GM21723 (cell line): ENCODE measurements at regions not wholly inside any gene's neighbourhood (a gene's known extent, or its start where the extent isn't known, plus 50 kb on each side); places are given as distances from the start of the nearest gene placed in this dataset.

Source experiments
- ATAC-seq: cut with Tn5 transposase; IDR thresholded peaks from one replicate; pipeline ENCODE4 v1.9.1; 2021; ENCODE audit warnings: mild to moderate bottlenecking, moderate library complexity; ENCODE audit not compliant: unreplicated experiment

DNA sequence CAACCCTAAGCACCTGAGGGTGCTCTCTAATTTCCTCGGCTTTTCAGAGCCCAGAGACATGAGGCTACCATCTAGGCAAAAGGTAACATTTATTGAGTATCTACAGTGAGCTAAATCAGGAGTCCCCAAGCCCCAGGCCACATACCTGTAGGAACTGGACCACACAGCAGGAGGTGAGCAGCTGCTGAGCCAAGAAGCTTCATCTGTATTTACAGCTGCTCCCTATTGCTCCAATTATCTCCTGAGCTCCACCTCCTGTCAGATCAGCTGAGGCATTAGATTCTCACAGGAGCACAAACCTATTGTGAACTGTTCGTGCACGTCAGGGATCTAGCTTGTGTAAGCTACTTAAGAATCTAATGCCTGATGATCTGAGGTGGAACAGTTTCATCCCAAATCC, 70.2 kb downstream of the RND3 start:
- ATAC-seq: no peak

DNA sequence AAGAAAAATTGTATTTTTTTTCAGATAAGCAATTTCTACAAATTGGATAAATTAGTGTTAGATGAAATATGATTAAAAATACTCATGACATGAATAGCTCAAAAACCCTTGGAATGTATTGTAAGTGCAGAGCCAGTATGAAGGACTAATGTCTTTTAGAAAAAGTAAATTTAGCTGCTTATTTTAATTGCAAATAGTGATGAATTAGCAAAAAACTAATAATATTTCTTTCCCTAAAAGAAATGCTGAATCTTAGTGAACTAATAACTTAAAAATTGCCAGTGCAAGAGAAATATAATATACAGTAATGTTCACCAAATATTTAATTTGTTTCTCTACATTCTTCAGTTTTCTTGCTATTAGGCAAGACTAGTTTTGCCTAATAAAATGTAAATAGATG, 72.4 kb downstream of the RND3 start:
- no peak for ATAC-seq

DNA sequence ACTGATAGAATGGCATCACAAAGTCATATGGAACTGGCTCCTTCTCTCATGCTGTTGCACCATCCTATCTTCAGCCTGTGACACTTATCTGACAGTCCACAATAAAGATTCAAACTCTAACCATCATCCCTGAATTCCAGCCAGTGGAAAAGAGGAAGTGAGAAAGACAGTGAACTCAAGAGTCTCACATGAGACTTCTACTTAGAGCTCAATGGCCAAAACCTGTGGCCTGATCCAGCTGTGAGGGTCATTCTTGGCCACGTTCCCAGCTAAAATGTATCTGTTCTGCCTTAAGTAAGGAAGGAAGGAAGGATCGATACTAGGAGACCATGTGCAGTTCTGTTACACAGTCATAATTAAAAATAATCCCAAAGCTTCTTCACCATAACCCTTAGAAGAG, 73.6 kb downstream of the RND3 start:
- no peak for ATAC-seq

DNA sequence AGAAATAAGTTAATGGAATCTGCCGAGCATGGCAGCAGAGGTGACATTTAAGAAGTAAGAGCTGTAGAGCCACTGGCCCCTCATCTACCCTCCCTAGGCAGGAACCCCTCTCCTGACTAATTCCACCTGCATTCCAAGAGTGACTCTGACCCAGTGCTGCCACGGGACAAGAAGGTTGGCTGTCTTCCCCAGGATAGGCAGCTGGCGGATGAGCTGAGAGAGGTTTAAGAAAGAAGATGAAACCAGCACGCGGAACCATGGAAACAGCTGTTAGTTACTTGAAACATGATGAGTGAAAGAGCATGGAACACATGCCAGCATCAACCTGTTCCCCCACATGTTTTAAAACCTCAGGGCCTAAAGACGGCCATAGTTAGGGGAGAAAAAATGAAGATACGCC, 74.1 kb downstream of the RND3 start:
- ATAC-seq: no peak

DNA sequence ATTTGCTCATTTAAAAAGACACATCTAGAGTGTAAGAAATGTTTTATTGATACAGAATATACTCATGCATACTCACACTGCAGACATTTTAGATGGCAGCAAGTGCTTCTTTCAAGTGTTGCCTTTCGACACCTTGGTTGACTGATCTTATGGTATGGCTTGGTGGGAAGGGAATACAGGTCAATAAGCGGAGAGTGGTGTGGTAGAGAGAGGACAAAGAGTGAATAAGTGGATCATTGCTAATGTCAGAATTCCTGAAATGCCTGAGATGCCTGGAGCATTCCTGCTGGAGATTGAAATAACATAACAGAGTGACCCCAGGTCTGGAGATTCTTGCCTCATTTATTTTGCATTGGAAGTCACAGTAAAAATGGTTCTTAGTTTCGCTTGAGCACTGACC, 76.7 kb downstream of the RND3 start:
- no peak for ATAC-seq

DNA sequence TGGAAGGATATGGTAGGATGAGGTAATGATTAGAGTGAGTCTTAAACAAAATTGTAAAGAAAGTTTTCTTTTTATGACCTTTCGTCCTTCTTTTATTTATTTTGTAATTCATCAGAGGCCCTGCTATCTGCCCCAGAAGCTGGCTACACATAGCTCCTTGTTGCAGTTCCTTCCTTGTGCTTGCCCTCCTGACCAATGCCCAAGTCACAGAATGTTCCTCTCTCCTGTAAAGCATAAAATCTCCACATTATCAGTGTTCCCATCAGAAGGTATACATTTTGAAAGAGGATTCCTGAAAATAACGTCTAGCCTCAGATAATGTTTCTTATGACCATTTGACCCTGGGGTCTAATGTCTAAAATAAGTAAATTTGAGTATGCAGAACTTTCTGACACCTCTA, 78.3 kb downstream of the RND3 start:
- ATAC-seq: no peak

DNA sequence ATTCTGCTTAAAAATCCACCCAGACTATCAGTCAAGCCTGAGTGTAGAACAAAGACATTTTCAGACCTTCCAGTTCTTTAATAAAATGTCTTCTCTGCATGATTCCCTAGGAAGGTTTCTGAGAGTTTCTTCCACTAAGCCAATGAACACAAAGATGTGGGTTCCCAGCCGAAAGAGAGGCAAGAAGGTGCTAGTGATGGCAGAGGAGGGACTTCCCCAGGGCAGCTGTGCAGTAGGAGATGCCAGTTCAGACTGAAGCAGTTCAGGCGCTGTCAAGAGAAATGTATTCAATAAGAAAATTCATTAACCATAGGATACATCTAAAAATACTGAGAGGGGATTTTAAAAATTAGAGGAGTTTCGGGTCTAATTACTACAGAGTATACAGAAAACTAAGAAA, 83.3 kb downstream of the RND3 start:
- no peak for ATAC-seq

DNA sequence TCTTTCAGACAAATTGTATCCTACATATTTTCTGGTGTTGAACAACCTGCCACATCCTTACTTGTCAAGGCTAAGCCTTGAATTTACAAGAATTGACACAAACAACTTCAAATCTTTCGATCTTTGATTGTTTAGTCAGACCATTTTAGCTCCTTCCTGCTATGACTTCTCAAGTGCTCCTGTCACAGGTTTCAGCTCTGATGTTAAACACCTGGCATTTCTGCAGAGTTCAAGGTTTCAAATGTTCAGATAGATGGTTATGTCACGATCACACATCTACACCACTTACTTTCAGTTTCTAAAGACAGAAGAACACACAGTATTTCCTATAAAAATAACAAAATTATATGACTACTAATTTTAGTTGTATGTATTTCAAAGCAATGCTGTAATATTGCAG, 84.0 kb downstream of the RND3 start:
- ATAC-seq: peak; percentile 75

DNA sequence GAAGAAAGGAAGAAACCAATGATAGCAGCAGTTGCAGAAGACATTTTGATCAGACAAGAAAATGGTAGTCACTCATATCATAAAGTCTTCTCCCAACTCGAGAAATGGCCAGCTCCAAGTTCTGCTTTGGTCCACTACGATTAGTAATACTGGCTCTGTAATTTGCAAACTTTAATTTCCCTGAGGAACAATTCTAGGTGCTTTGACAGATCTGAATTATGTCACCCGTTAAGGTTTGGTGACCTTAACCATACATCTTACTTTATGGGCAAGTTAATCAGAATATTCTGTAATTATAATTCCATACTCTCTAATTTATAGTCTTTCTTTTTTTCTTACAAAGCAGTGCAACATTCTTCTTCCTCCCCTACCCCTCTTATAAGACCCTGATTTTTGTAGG, 84.5 kb downstream of the RND3 start:
- no peak for ATAC-seq

DNA sequence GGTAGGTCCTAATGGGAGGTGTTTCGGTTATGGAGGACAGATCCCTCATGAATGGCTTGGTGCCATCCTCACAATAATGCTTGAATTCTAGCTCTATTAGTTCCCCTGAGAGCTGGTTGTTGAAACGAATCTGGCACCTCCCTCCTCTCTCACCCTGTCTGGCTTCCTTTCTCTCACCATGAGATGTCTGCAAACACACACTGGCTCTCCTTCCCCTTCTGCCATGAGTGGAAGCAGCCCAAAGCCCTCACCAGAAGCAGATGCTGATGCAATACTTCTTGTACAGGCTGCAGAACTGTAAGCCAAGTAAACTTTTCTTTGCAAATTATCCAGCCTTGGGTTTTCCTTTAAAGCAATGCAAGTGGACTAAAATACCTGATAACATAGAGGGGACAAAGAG, 86.6 kb downstream of the RND3 start:
- ATAC-seq: no peak

DNA sequence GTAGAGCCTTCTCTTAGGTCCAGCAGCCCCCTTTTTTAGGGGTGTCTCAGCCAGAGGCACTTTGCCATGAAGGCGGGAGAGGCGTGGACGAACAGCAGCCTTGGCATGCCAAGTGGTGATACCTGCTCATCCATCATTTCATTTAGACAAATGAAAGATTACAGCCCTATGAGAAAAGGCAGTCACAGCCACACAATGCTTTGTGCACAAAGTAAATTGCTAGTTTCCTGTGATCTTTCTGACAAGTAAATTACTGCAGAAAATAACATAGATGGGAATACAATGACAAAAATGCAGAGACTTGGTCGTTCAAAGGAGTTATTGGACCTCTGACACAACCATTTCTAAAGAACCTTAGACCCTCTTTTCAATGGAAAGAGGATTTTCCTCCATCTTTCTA, 94.9 kb downstream of the RND3 start:
- no peak for ATAC-seq

DNA sequence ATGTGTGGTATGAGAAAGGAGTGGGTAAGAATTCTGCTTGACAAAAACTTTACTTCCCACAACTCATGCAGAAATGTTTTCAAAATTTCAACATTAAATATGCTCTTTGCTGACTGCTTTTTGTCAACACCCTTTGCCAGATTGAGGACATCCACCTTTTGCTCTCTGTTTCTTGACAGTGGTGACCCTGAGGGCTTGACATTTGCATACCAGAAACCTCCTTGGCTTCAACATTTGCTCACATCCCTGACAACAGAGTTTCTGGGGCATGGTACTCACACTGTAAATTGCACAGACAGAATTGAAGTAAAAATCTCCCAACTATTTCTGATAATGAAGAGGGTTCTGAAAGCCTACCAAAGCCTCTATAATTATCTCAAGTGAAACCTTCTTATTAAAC, 95.7 kb downstream of the RND3 start:
- ATAC-seq: no peak

DNA sequence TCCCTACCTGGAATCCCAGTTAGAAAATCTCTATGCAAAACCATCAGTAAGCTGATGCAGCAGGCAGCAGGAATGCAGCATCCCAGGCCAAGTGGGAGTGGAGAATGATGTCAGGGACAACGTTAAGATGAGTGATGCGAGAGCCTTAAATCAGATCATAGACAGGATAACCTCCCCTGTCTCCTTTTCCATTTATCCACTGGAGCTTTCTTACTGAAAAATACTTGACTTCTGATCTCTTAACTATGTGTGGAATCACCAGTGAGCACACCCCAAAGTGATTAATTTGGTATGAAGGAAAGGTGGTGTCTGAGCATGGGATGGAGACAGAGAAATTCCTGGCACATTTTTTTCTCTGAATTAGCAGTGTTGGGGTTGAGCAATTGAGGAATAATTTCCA, 98.0 kb downstream of the RND3 start:
- no peak for ATAC-seq

DNA sequence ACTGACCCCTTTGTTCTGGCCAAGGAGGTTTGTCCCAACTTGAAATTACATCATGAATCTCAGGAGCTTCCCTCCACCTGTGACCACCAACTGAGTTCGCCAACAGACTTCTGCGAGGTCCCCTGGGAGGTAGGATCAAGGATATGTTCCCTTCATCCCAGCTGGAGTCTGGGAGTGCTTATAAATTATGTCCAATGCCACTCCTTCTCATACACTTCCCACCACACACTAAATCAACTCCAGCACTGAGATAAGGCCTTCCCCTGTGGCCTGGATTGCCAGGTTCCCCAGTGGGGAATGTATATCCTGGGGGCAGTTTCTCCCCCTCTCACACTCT, 99.2 kb downstream of the RND3 start:
- no peak for ATAC-seq

DNA sequence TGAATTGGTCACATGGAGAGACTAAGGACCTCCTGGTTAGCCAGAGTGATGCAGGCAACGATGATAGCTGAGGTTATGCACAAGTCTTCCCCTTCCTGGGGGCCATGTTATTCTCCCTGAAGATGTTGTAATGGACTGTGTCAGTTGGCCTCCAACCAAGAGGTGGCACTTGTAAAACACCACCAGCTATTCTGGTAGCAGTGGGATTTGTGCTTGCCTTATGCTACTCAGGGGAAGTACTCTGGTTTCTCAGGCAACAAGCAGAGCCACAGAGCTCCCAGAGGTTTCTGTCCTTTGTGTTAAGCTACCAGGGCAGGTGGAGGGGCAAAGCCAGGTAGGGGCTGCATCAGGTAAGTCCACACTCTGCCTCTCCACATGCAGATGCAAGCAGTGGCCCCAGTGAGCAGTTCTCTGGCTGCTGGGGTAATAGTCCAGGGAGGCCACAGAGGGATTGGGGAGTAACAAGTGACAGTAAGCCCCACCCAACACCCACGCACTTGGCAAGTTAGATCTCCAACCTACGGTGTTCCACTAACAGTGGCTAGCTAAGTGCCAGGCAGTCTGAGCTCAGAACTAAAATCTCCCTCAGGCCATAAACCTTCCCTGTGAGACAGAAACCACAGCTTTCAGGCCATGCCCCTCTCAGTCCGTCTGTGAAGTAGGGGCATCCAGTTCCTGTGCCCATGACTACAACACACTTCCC, 99.7 kb downstream of the RND3 start:
- no peak for ATAC-seq

DNA sequence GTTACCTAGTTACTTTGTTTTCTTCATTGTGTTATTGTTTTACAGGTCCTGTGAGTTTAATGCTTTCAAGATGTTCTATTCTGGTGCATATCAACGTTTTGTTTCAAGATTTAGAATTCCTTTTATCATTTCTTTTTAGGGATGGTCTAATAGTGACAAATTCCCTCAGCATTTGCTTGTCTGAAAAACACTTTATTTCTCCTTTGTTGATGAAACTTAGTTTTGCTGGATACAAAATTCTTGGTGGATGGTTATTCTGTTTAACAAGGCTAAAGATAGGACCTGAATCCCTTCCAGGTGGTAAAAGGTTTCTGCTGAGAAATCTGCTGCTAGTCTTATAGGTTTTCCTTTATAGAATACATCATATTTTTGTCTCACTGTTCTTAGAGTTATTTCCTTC, 102.3 kb downstream of the RND3 start:
- ATAC-seq: no peak

DNA sequence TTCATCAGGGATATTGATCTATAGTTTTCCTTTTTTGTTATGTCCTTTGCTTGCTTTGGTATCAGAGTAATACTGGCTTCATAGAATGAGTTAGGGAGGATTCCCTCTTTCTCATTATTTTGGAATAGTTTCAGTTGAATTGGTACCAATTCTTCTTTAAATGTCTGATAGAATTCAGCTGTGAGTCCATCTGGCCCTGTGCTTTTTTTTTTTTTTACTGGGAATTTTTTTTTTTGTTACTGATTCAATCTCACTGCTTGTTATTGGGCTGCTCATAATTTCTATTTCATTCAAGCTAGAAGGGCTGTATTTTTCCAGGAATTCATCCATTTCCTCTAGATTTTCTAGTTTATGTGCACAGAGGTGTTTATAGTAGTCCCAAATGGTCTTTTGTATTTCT, 103.9 kb downstream of the RND3 start:
- no peak for ATAC-seq

DNA sequence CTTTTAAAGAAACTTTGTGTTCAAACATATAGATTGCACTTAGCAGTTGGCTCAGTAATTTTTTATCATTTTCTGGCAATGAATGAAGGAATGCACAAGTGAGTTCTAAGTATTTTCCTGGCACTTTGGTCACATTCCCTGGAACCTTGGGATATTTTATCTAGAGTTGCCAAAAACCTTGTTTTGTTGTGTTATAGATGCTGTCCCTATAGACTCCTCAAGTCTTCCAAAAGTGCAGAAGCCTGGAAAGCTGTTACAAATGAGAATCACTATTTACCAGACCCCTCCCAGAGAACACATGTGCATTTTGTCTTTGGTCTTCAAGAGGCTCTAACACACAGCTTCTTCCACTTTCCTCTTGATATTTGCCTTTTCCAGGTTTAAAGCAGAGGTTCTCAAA, 108.3 kb downstream of the RND3 start:
- no peak for ATAC-seq

DNA sequence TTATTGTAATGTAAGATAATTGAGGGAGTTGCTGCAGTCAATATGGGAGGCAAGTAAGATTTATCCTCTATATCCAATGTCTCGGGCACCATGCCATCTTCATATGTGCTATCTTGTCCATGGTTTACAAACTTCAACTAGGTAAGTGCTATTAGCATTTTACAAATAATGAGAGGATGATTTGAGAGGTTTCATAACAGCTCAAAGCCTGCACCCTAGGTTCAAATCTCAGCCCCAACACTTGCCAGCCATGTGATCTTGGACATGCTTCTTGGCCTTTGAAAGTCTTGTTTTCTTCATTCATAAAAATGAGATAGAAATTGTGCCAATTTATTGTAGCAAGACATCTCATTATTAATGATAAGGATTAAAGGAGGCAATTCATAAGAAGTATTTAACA, 108.8 kb downstream of the RND3 start:
- ATAC-seq: no peak

DNA sequence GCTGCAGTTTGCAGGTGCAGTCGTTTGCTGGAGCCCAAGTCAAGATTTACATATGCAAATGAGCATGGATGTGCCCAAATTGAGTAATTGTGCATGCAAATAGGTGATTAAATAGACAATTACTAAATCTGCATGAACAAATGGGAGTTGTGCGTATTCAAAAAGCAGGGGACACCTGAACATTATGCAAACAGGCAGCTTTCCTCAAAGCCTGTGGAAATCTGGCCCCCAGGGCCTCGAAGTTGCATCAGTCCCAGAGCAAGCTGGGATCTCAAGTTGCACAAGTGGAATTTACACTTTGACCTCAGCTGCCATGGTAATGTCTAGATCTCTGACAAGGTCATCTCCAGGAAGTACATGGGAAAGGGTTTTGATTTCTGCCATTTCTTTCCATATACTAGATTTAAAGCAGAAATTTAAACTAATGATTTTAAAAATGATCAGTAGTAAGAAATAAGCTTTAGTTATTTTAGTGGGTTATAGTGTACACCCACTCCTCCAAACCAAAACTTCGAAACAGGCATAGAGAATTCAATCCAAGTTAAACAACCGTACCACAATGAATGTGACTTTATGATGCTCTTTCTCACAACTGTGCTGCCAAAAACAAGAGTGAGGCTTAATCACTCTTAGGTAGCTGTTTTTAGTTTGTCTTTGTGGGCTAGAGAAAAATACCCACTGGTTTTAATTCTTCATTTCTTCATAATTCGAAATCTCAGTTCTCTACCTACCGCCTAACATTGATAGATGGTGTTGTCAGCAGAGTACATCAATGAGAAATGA, 110.7 kb downstream of the RND3 start:
- ATAC-seq: no peak

DNA sequence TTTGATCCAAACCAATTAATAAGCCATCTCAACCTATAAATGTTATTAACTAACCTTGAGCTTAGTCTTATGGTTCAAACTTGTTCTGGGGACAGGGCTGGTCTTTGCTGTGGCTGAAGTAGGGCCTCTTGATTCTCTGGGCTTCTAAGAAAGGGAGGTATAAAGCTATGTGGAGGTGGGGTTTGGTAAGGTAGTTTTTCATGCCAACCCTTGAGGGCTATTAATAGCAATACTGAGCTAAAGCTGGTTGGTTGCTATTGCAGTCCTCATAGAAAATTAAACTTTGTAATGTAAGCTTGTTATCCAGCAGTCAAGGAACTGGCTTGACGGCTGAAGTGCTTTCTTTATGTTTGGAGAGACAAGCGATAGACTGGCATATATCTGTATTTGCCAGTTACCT, 112.1 kb downstream of the RND3 start:
- no peak for ATAC-seq

DNA sequence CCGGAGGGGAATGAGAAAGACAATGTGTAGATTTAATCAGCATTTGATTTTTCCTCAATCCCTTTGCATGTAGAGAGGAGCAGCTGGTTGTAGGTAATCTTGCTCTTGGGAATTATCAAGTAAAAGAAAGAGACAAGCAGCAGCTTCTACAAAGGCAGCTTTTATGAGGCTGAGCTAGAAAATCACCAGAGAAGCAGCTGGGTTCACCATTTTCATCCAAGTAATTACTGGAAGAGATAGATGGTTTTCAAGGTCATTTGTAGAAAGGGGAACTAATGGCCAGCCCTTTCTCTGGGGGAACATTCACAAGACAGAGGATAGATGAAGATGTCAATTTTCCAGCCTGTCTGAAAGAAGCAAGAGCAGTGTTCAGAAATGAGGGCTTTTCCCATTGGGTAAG, 113.0 kb downstream of the RND3 start:
- no peak for ATAC-seq

DNA sequence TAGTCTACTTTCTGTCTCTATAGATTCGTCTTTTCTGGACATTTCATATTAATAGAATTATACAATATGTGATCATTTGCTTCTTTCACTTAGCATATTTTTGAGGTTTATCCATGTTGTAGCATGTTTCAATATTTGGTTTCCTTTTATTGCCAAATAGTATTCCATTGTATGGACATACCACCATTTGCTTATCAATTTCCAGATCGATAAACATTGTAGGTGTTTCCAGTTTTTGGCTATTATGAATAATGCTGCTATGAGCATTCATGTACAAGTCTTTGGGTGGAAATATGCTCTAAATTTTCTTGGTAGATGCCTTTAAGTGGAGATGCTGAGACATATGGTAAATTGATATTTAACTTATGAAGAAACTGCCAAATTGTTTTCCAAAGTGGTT, 114.1 kb downstream of the RND3 start:
- ATAC-seq: no peak
